ENCODE measurements at regions not wholly inside any gene's neighbourhood (a gene's known extent, or its start where the extent isn't known, plus 50 kb on each side); places are given as distances from the start of the nearest gene placed in this dataset.

DNA sequence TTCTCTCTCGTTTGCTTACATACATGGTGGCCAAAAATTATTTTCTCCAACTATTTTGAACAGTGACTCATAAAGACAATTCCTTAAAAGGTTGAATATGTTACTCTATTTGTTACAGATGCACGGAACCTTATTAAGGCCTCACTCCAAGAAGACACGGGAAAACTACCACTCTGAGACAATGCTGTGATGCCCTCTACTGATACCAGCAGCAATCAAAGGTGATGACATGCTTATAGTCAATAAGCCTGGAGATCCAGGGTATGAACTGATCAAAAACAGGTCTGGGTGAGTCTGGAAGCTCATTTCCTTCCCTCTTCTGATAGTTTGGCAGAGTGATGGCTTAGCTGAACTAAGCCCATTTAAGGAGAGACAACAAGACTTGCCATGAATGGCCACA is 563.0 kb downstream of the LRRIQ3 start:
- Histone ChIP-seq H2AFZ (ENCODE audit: low read depth, low read length) (no peak overlapping the region), H3K27ac (ENCODE audit: low read length) (no peak overlapping the region), H3K9me3 (ENCODE audit: insufficient read depth, low read length, severe bottlenecking) (no peaks in the 10 kb centered on the region), H3K4me3 (ENCODE audit: low read depth in 1 of 2, low read length in 2 of 2) (no peak overlapping the region), H3K27me3 (ENCODE audit: insufficient read depth, low read length, poor library complexity) (no peaks in the 10 kb centered on the region), H3K4me1 (ENCODE audit: insufficient read depth, low read length) (no peaks in the 10 kb centered on the region), H3K4me2 (ENCODE audit: insufficient read depth, low read length) (no peak overlapping the region), H3K9ac (ENCODE audit: low read depth, low read length) (no peak overlapping the region), H3K79me2 (ENCODE audit: insufficient read depth, low read length) (no peaks in the 10 kb centered on the region), H4K20me1 (ENCODE audit: insufficient read depth, low read length) (no peaks in the 10 kb centered on the region), H3K36me3 (ENCODE audit: insufficient read depth, low read length) (no peaks in the 10 kb centered on the region)
- TF ChIP-seq, protein P1, sequence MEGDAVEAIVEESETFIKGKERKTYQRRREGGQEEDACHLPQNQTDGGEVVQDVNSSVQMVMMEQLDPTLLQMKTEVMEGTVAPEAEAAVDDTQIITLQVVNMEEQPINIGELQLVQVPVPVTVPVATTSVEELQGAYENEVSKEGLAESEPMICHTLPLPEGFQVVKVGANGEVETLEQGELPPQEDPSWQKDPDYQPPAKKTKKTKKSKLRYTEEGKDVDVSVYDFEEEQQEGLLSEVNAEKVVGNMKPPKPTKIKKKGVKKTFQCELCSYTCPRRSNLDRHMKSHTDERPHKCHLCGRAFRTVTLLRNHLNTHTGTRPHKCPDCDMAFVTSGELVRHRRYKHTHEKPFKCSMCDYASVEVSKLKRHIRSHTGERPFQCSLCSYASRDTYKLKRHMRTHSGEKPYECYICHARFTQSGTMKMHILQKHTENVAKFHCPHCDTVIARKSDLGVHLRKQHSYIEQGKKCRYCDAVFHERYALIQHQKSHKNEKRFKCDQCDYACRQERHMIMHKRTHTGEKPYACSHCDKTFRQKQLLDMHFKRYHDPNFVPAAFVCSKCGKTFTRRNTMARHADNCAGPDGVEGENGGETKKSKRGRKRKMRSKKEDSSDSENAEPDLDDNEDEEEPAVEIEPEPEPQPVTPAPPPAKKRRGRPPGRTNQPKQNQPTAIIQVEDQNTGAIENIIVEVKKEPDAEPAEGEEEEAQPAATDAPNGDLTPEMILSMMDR (IDR thresholded peaks at IDR 0.05; ENCODE audit: borderline replicate concordance, extremely low read depth, low read length, poor library complexity, severe bottlenecking) = no peak
- TF ChIP-seq EZH2 (IDR thresholded peaks at IDR 0.05; ENCODE audit: borderline replicate concordance, low read depth, low read length, severe bottlenecking) = no peak
- no peak for DNase-seq
- ATAC-seq (ENCODE audit: insufficient read depth, low read depth) = no peak

DNA sequence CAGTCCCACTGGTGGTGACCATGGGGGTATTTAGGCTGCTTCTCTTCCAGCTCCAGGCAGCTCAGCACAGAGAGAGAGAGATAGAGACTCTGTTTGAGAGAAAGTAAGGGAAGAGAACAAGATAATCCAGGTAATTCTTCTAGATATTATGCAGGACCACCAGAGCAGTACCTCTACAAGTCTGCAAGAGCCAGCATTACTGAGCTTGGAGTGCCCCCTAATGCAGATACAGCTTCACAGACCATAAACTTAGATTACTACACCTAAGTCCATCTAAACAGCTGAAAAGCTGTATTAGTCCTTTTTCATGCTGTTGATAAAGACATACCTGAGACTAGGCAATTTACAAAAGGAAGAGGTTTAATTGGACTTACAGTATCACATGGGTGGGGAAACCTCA is 570.3 kb downstream of the LRRIQ3 start:
- no peak for ATAC-seq (ENCODE audit: insufficient read depth, low read depth)
- no peak overlapping the region for H3K9ac ChIP-seq (ENCODE audit: low read depth, low read length)
- H3K27ac ChIP-seq (ENCODE audit: low read length) = no peak overlapping the region
- no peaks in the 10 kb centered on the region for H3K27me3 ChIP-seq (ENCODE audit: insufficient read depth, low read length, poor library complexity)
- no peak overlapping the region for H3K4me3 ChIP-seq (ENCODE audit: low read depth in 1 of 2, low read length in 2 of 2)
- no peaks in the 10 kb centered on the region for H3K79me2 ChIP-seq (ENCODE audit: insufficient read depth, low read length)
- H3K36me3 ChIP-seq (ENCODE audit: insufficient read depth, low read length) = no peaks in the 10 kb centered on the region
- H4K20me1 ChIP-seq (ENCODE audit: insufficient read depth, low read length) = no peaks in the 10 kb centered on the region
- no peaks in the 10 kb centered on the region for H3K9me3 ChIP-seq (ENCODE audit: insufficient read depth, low read length, severe bottlenecking)
- DNase-seq = no peak
- TF ChIP-seq EZH2 (IDR thresholded peaks at IDR 0.05; ENCODE audit: borderline replicate concordance, low read depth, low read length, severe bottlenecking) = no peak
- TF ChIP-seq, protein P1 (IDR thresholded peaks at IDR 0.05; ENCODE audit: borderline replicate concordance, extremely low read depth, low read length, poor library complexity, severe bottlenecking) = no peak
- no peak overlapping the region for H2AFZ ChIP-seq (ENCODE audit: low read depth, low read length)
- H3K4me2 ChIP-seq (ENCODE audit: insufficient read depth, low read length) = no peak overlapping the region
- H3K4me1 ChIP-seq (ENCODE audit: insufficient read depth, low read length) = no peaks in the 10 kb centered on the region

DNA sequence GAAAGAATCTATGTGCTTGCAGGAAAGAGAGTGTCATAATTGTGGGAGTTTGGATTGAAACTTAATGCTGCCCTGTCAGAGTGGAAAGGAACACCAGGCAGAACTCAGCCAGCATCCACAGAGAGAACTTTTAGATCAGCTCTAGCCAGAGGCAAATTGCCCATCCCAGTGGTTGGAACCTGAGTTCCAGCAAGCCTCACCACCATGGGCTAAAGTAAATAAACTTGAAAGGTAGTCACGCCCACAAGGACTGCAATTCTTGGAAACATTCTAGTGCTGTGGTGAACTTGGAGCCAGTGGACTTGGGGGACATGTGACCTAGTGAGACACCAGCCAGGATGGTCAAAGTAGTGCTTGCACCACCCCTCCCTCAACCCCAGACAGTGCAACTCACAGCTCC is 571.6 kb downstream of the LRRIQ3 start:
- Histone ChIP-seq H4K20me1 (ENCODE audit: insufficient read depth, low read length) (no peaks in the 10 kb centered on the region), H3K27ac (ENCODE audit: low read length) (no peak overlapping the region), H3K27me3 (ENCODE audit: insufficient read depth, low read length, poor library complexity) (no peaks in the 10 kb centered on the region), H3K4me3 (ENCODE audit: low read depth in 1 of 2, low read length in 2 of 2) (no peak overlapping the region), H3K36me3 (ENCODE audit: insufficient read depth, low read length) (no peaks in the 10 kb centered on the region), H3K4me2 (ENCODE audit: insufficient read depth, low read length) (no peak overlapping the region), H3K9ac (ENCODE audit: low read depth, low read length) (no peak overlapping the region), H3K79me2 (ENCODE audit: insufficient read depth, low read length) (no peaks in the 10 kb centered on the region), H2AFZ (ENCODE audit: low read depth, low read length) (no peak overlapping the region), H3K4me1 (ENCODE audit: insufficient read depth, low read length) (no peaks in the 10 kb centered on the region), H3K9me3 (ENCODE audit: insufficient read depth, low read length, severe bottlenecking) (no peaks in the 10 kb centered on the region)
- DNase-seq = no peak
- no peak for TF ChIP-seq EZH2 (IDR thresholded peaks at IDR 0.05; ENCODE audit: borderline replicate concordance, low read depth, low read length, severe bottlenecking)
- TF ChIP-seq, protein P1 (IDR thresholded peaks at IDR 0.05; ENCODE audit: borderline replicate concordance, extremely low read depth, low read length, poor library complexity, severe bottlenecking) = no peak
- ATAC-seq (ENCODE audit: insufficient read depth, low read depth) = no peak

GRCh38 chr1:73623946-73624345 is 574.0 kb downstream of the LRRIQ3 start:
- DNase-seq = no peak
- no peak for ATAC-seq (ENCODE audit: insufficient read depth, low read depth)

More at GRCh38 chr1:73623946-73624345, 574.0 kb downstream of the LRRIQ3 start:
- Histone ChIP-seq H3K4me2 (ENCODE audit: insufficient read depth, low read length) (no peak overlapping the region), H3K36me3 (ENCODE audit: insufficient read depth, low read length) (no peaks in the 10 kb centered on the region), H3K4me3 (ENCODE audit: low read depth in 1 of 2, low read length in 2 of 2) (no peak overlapping the region), H3K9me3 (ENCODE audit: insufficient read depth, low read length, severe bottlenecking) (no peaks in the 10 kb centered on the region), H3K79me2 (ENCODE audit: insufficient read depth, low read length) (no peaks in the 10 kb centered on the region), H3K27ac (ENCODE audit: low read length) (no peak overlapping the region), H2AFZ (ENCODE audit: low read depth, low read length) (no peak overlapping the region), H4K20me1 (ENCODE audit: insufficient read depth, low read length) (no peaks in the 10 kb centered on the region), H3K9ac (ENCODE audit: low read depth, low read length) (no peak overlapping the region), H3K4me1 (ENCODE audit: insufficient read depth, low read length) (no peaks in the 10 kb centered on the region), H3K27me3 (ENCODE audit: insufficient read depth, low read length, poor library complexity) (no peaks in the 10 kb centered on the region)
- TF ChIP-seq EZH2 (IDR thresholded peaks at IDR 0.05; ENCODE audit: borderline replicate concordance, low read depth, low read length, severe bottlenecking) = no peak
- TF ChIP-seq, protein P1 (IDR thresholded peaks at IDR 0.05; ENCODE audit: borderline replicate concordance, extremely low read depth, low read length, poor library complexity, severe bottlenecking) = no peak
